Gastrocnemius medialis (tissue), 4 donors: ENCODE measurements at regions not wholly inside any gene's neighbourhood (a gene's known extent, or its start where the extent isn't known, plus 50 kb on each side); places are given as distances from the start of the nearest gene placed in this dataset.
"Not testable (repeated sequence)": the region's sequence is repeated elsewhere in the genome, so short reads cannot be mapped to it uniquely, and the experiment has no call there.

Source experiments
- ATAC-seq, 2 donors: fragments of 150-250 bp; one replicate each; pipeline ENCODE4 v1.9.1; 2016
- DNase-seq, 2 donors: peaks; one replicate each; pipeline ENCODE4 v3.0.0-alpha.2; 2019
- H3K27ac ChIP-seq, 4 donors: fragments of 200-600 bp; sonication (generic); 1 replicate in 1 of 4; 2 replicates in 3 of 4; pipeline ENCODE4 v1.5.1; 2016 to 2018; ENCODE audit warnings: mild to moderate bottlenecking in 2 of 4, moderate library complexity in 1 of 4
- H3K27me3 ChIP-seq, 3 donors: fragments of 200-600 bp; sonication (generic) in 2 of 3; 1 replicate in 1 of 3; 2 replicates in 2 of 3; pipeline versions ENCODE4 v1.5.1 to v1.6.0; 2016 to 2019; ENCODE audit warnings: mild to moderate bottlenecking in 1 of 3, moderate library complexity in 1 of 3
- H3K36me3 ChIP-seq, 2 donors: fragments of 200-600 bp; sonication (generic) in 1 of 2; one replicate each; pipeline ENCODE4 v1.5.1; 2017 to 2018
- H3K4me1 ChIP-seq, 2 donors: fragments of 200-600 bp; sonication (generic) in 1 of 2; one replicate each; pipeline ENCODE4 v1.5.1; 2016 to 2017; ENCODE audit warnings: mild to moderate bottlenecking in 2 of 2
- H3K4me3 ChIP-seq, 4 donors: fragments of 200-600 bp; sonication (generic) in 3 of 4; 1 replicate in 1 of 4; 2 replicates in 3 of 4; pipeline ENCODE4 v1.5.1; 2016 to 2019; ENCODE audit warnings: mild to moderate bottlenecking in 2 of 4
- H3K9me3 ChIP-seq, 3 donors: fragments of 200-600 bp; sonication (generic) in 2 of 3; 1 replicate in 1 of 3; 2 replicates in 2 of 3; pipeline ENCODE4 v1.5.1; 2016 to 2019
- CTCF ChIP-seq, 5 experiments: fragments of 450-650 bp in 3 of 5; fragments of 200-600 bp in 2 of 5; sonication (generic) in 2 of 5; IDR thresholded peaks in 4 of 5; conservative IDR thresholded peaks in 1 of 5; 1 replicate in 4 of 5; 2 replicates in 1 of 5; pipeline ENCODE4 v1.5.1; 2016 to 2019; ENCODE audit warnings: antibody characterized with exemption in 5 of 5, mild to moderate bottlenecking in 3 of 5, moderate library complexity in 3 of 5
- POLR2A ChIP-seq, 2 donors: fragments of 450-650 bp; IDR thresholded peaks; one replicate each; pipeline ENCODE4 v1.6.1; 2017; ENCODE audit warnings: antibody characterized with exemption in 2 of 2, mild to moderate bottlenecking in 2 of 2, moderate library complexity in 2 of 2
- in situ Hi-C, 4 donors: fragments of 200-750 bp; cut with MboI; loops; one replicate each; pipeline versions ENCODE4 v1.15.0 to v1.8.0; 2017; ENCODE audit warnings: low sequenced_read_pairs in 4 of 4
- intact Hi-C: fragments of 100-400 bp; cut with DNase I; formaldehyde crosslinking; loops from one replicate; pipeline ENCODE4 v1.15.1; 2023; ENCODE audit warnings: low total_unique reads

GRCh38 chr18:40292985-40293710 lies 1661.9 kb upstream of the PIK3C3 start:
- H3K36me3 ChIP-seq, result no peaks in the 10 kb centered on the region
- no peaks in the 10 kb centered on the region for H3K9me3 ChIP-seq
- DNase-seq, result no peak
- in situ Hi-C loops, result no loop called here
- TF ChIP-seq CTCF (IDR thresholded peaks at IDR 0.05 in 4 of 5, conservative IDR thresholded peaks at IDR 0.05 in 1 of 5) (no peak), POLR2A (IDR thresholded peaks at IDR 0.05) (no peak)
- H3K4me3 ChIP-seq, result no peak overlapping the region
- intact Hi-C loops, result no loop called here
- no peak for ATAC-seq
- no peaks in the 10 kb centered on the region for H3K27me3 ChIP-seq
- H3K27ac ChIP-seq, result no peak overlapping the region
- no peaks in the 10 kb centered on the region for H3K4me1 ChIP-seq

GRCh38 chr18:40283560-40283959 lies 1671.5 kb upstream of the PIK3C3 start:
- no peak for DNase-seq
- H3K4me1 ChIP-seq, result no peaks in the 10 kb centered on the region
- no peak for ATAC-seq
- no peaks in the 10 kb centered on the region for H3K36me3 ChIP-seq
- no peak overlapping the region for H3K4me3 ChIP-seq
- intact Hi-C loops, result no loop called here
- in situ Hi-C loops, result no loop called here
- no peaks in the 10 kb centered on the region for H3K9me3 ChIP-seq
- no peak overlapping the region for H3K27ac ChIP-seq
- H3K27me3 ChIP-seq, result no peaks in the 10 kb centered on the region
- TF ChIP-seq CTCF (IDR thresholded peaks at IDR 0.05 in 4 of 5, conservative IDR thresholded peaks at IDR 0.05 in 1 of 5) (no peak), POLR2A (IDR thresholded peaks at IDR 0.05) (no peak)

- H3K9me3 ChIP-seq, DNase-seq, in situ Hi-C loops, H3K27me3 ChIP-seq, H3K36me3 ChIP-seq, ATAC-seq, H3K27ac ChIP-seq, H3K4me3 ChIP-seq, H3K4me1 ChIP-seq, intact Hi-C loops: not testable (repeated sequence)
Measured at GRCh38 chr18:40281356-40281755, 1673.7 kb upstream of the PIK3C3 start.

GRCh38 chr18:40274618-40275196 lies 1680.3 kb upstream of the PIK3C3 start:
- in situ Hi-C loops, result no loop called here
- DNase-seq, result no peak
- TF ChIP-seq POLR2A (IDR thresholded peaks at IDR 0.05) (no peak), CTCF (IDR thresholded peaks at IDR 0.05 in 4 of 5, conservative IDR thresholded peaks at IDR 0.05 in 1 of 5) (no peak)
- H3K27me3 ChIP-seq, result no peaks in the 10 kb centered on the region
- no peaks in the 10 kb centered on the region for H3K9me3 ChIP-seq
- H3K27ac ChIP-seq, result no peak overlapping the region
- ATAC-seq, result no peak
- H3K4me1 ChIP-seq, result no peaks in the 10 kb centered on the region
- no peaks in the 10 kb centered on the region for H3K36me3 ChIP-seq
- H3K4me3 ChIP-seq, result no peak overlapping the region
- intact Hi-C loops, result no loop called here

GRCh38 chr18:40272630-40273231 lies 1682.3 kb upstream of the PIK3C3 start:
- no peaks in the 10 kb centered on the region for H3K36me3 ChIP-seq
- no peak overlapping the region for H3K27ac ChIP-seq
- no peak for DNase-seq
- H3K4me1 ChIP-seq, result no peaks in the 10 kb centered on the region
- no peak overlapping the region for H3K4me3 ChIP-seq
- ATAC-seq, result no peak
- H3K27me3 ChIP-seq, result no peaks in the 10 kb centered on the region
- in situ Hi-C loops, result no loop called here
- TF ChIP-seq POLR2A (IDR thresholded peaks at IDR 0.05) (no peak), CTCF (IDR thresholded peaks at IDR 0.05 in 4 of 5, conservative IDR thresholded peaks at IDR 0.05 in 1 of 5) (no peak)
- H3K9me3 ChIP-seq, result no peaks in the 10 kb centered on the region
- intact Hi-C loops, result no loop called here
